Retinal pigment epithelial cell (primary cell): ENCODE measurements at regions not wholly inside any gene's neighbourhood (a gene's known extent, or its start where the extent isn't known, plus 50 kb on each side); places are given as distances from the start of the nearest gene placed in this dataset.

ENCODE experiments used
- DNase-seq: peaks from one replicate; pipeline ENCODE4 v3.0.0-alpha.2; 2010; ENCODE audit warnings: low read depth
- H3K4me3 ChIP-seq: 2 replicates; pipeline ENCODE4 v1.5.1; 2011; ENCODE audit warnings: mild to moderate bottlenecking, low read length, control low read depth, moderate library complexity
- TF ChIP-seq, protein P1 (sequence below): conservative IDR thresholded peaks from 2 replicates; pipeline ENCODE4 v1.5.1; 2011; ENCODE audit warnings: low read depth, low read length, control low read depth, inconsistent platforms

DNA sequence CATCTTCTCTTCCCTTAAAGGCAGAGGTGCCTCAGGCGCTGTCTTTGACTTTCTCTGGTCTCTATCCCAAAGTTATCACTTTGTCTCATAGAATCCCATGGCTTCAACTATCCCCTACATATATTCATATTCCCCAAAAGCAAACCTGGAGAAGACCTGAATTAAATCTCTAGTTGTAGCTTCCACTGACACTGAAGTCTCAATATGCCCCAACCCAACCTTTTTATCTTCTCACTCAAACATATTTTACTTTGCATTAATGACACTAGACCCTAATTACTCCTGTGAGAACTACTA is 354.5 kb upstream of the DUSP10 start:
- TF ChIP-seq, protein P1, sequence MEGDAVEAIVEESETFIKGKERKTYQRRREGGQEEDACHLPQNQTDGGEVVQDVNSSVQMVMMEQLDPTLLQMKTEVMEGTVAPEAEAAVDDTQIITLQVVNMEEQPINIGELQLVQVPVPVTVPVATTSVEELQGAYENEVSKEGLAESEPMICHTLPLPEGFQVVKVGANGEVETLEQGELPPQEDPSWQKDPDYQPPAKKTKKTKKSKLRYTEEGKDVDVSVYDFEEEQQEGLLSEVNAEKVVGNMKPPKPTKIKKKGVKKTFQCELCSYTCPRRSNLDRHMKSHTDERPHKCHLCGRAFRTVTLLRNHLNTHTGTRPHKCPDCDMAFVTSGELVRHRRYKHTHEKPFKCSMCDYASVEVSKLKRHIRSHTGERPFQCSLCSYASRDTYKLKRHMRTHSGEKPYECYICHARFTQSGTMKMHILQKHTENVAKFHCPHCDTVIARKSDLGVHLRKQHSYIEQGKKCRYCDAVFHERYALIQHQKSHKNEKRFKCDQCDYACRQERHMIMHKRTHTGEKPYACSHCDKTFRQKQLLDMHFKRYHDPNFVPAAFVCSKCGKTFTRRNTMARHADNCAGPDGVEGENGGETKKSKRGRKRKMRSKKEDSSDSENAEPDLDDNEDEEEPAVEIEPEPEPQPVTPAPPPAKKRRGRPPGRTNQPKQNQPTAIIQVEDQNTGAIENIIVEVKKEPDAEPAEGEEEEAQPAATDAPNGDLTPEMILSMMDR: no peak
- no peak overlapping the region for H3K4me3 ChIP-seq
- DNase-seq: no peak

- TF ChIP-seq, protein P1: peak; percentile 83
- DNase-seq: no peak
- H3K4me3 ChIP-seq: no peak overlapping the region
Observed at GRCh38 chr1:222095606-222096475, 354.0 kb upstream of the DUSP10 start.

GRCh38 chr1:222093518-222093917 is 351.6 kb upstream of the DUSP10 start:
- no peak for DNase-seq
- H3K4me3 ChIP-seq: no peak overlapping the region
- TF ChIP-seq, protein P1: no peak

GRCh38 chr1:222090103-222090502 is 348.2 kb upstream of the DUSP10 start:
- TF ChIP-seq, protein P1: no peak

DNA sequence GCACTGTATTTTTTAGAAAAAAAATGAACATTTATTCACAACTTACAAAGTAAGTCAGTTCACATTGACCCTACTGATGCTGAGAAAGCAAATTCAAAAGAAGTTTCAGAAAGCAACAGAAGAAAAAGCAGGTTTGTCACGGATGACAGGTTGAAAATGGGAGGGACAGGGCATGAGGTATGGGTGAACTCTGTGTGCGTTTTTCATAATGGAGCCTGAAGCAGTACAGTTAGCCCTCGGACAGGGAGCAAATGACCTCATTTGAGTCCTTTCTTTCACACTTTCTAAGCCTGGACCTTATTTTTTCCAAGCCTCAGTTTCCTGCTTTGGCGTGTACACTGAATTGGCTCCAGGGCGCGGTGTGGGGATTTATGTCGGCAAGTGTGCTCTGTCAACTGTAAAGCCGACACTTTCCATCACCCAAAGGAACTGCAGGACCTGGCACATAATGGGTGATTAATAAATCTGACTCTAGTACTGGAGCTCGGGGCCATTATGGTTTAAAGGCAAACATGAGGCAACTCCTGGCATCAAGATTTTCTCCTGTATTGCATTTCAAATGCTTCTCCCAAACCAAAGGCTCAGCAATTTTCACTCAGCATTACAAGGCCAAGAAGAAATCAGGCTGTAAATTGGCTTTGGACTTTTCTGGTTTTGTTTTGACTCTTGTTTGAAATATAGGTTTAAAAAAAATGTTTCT is 345.5 kb upstream of the DUSP10 start:
- no peak overlapping the region for H3K4me3 ChIP-seq
- DNase-seq: no peak
- TF ChIP-seq, protein P1: no peak

More at GRCh38 chr1:222090103-222090502, 348.2 kb upstream of the DUSP10 start:
- DNase-seq: no peak
- no peak overlapping the region for H3K4me3 ChIP-seq

DNA sequence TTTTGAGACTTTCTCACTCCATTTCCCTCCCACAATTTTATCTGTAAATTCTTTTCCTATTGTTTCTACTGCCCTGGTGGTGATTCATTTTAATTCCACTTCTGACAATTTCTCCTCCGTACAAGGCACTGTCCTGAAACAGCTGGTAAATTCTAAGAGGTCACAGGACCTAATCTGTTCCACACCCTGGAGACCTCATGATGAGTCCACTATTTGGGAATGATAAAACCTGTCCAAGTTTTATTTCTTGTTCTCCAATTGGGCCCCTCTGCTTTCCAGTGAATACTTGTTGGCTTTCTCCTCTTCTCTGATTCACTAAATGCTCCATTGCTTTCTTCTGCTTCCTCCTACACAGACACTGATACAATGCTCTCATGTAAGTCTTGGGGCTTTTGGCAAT is 343.1 kb upstream of the DUSP10 start:
- no peak for DNase-seq
- no peak overlapping the region for H3K4me3 ChIP-seq
- TF ChIP-seq, protein P1: no peak

- H3K4me3 ChIP-seq: no peak overlapping the region
- no peak for DNase-seq
- TF ChIP-seq, protein P1: no peak
Observed at GRCh38 chr1:222084048-222084447, 342.2 kb upstream of the DUSP10 start.
